OCI-LY3 (cell line): ENCODE measurements at regions not wholly inside any gene's neighbourhood (a gene's known extent, or its start where the extent isn't known, plus 50 kb on each side); places are given as distances from the start of the nearest gene placed in this dataset.

Source experiments
- CTCF ChIP-seq: fragments of 200-600, 300-600 bp; sonication (generic); IDR thresholded peaks from 2 replicates; pipeline ENCODE4 v1.5.1; 2014; ENCODE audit warnings: antibody characterized with exemption, low read length, low read depth
- EZH2phosphoT487 ChIP-seq: fragments of 200-600 bp; shearing (Covaris generic); IDR thresholded peaks from 2 replicates; pipeline ENCODE4 v1.6.1; 2018; ENCODE audit warnings: antibody characterized with exemption, mixed run types, low read depth

GRCh38 chr20:22341508-22341907 lies 242.9 kb downstream of the FOXA2 start:
- TF ChIP-seq CTCF (no peak), EZH2phosphoT487 (no peak)
